ENCODE measurements at regions not wholly inside any gene's neighbourhood (a gene's known extent, or its start where the extent isn't known, plus 50 kb on each side); places are given as distances from the start of the nearest gene placed in this dataset.
A peak's percentile ranks its signal among the peaks of the same experiment; 100 is the strongest.

DNA sequence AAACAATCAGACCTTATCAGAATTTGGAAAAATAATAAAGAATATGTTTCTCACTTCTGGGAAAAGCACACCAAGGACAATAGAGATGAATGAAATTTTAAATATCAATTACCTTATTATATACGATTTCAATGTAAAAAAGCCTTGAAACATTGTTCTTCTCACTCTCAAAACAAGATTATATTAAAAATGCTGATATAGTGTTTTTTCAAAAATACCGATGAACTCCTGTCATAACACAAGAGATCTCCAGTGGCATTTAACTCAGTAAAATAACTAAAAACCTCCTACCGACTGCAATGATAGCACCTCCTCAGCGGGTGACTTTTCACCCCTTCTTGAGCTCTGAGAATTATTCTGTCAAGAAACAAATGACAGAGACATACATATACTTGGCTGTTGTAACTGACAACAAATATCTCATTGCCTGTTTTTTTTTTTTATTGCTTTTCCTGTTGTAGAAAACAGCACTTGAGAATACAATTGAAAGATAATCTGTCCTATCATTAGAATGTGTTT is 1237.3 kb downstream of the C4orf33 start:
- H2BK120ac ChIP-seq (ENCODE audit: low read depth, low read length) = no peak overlapping the region
- H3K4me1 ChIP-seq (ENCODE audit: control insufficient read depth, insufficient read depth, low read length) = no peaks in the 10 kb centered on the region
- no peaks in the 10 kb centered on the region for H3K9me3 ChIP-seq (ENCODE audit: control insufficient read depth, insufficient read depth, low read length)
- H2BK5ac ChIP-seq (ENCODE audit: low read depth, low read length, poor library complexity, severe bottlenecking) = no peak overlapping the region
- dilution Hi-C loops (cut with HindIII; ENCODE audit: low sequenced_read_pairs, unreplicated experiment) (no loop called here), intact Hi-C loops (cut with micrococcal nuclease) (no loop called here), in situ Hi-C loops (cut with MboI; ENCODE audit: low sequenced_read_pairs) (no loop called here)
- TF ChIP-seq MAFK (IDR thresholded peaks at IDR 0.05; ENCODE audit: low read depth, low read length) = peak; percentile 90
- no peak for TF ChIP-seq BHLHE40 (IDR thresholded peaks at IDR 0.05; ENCODE audit: low read depth, low read length)
- no peak overlapping the region for H3K23ac ChIP-seq (ENCODE audit: low read depth, low read length)
- H3K4ac ChIP-seq (ENCODE audit: low read depth, low read length) = no peak overlapping the region
- H3K18ac ChIP-seq (ENCODE audit: low read depth, low read length) = no peak overlapping the region
- no peaks in the 10 kb centered on the region for H3K27me3 ChIP-seq (ENCODE audit: control insufficient read depth, insufficient read depth, low read length)
- no peaks in the 10 kb centered on the region for H3K9me1 ChIP-seq (ENCODE audit: insufficient read depth, low read length)
- no peak overlapping the region for H3K9ac ChIP-seq (ENCODE audit: low read depth, low read length)
- ATAC-seq (ENCODE audit: low read depth) = no peak
- 83% methylated on average over 2 of the region's 4 CpGs; no CpG with 5 or more reads in 1 of the 2 experiments for WGBS, 2 experiments (ENCODE audit: extremely low coverage in 2 of 2, insufficient read length in 1 of 2)
- H3K27ac ChIP-seq (ENCODE audit: insufficient read depth, low read length) = no peak overlapping the region
- POLR2A ChIA-PET (ENCODE audit: unreplicated experiment) = no interaction called here
- H3K4me2 ChIP-seq (ENCODE audit: low read depth, low read length) = no peak overlapping the region
- no peak for DNase-seq
- H4K20me1 ChIP-seq (ENCODE audit: insufficient read depth, low read length) = no peaks in the 10 kb centered on the region
- no peak overlapping the region for H2BK15ac ChIP-seq (ENCODE audit: low read depth, low read length)
- no peak overlapping the region for H3K4me3 ChIP-seq (ENCODE audit: insufficient read depth, low read depth, low read length)
- no TSS peak for BruUV-seq (replicated peaks)
- H2AFZ ChIP-seq (replicated peaks; ENCODE audit: low read length, poor library complexity) = no peak overlapping the region
- H4K8ac ChIP-seq (ENCODE audit: low read depth in 2 of 2, low read length in 2 of 2) = no peak overlapping the region
- no peaks in the 10 kb centered on the region for H3K36me3 ChIP-seq (ENCODE audit: control insufficient read depth, insufficient read depth, low read length)
- no peak overlapping the region for H2AK9ac ChIP-seq (replicated peaks; ENCODE audit: low read depth, low read length, poor library complexity)
- H3K14ac ChIP-seq (replicated peaks; ENCODE audit: low read depth, low read length) = no peak overlapping the region
- no peak overlapping the region for H4K5ac ChIP-seq (ENCODE audit: low read depth, low read length)
- H2BK20ac ChIP-seq (ENCODE audit: low read depth, low read length) = no peak overlapping the region
- H3K79me1 ChIP-seq (ENCODE audit: low read depth in 1 of 2, low read length in 2 of 2) = no peaks in the 10 kb centered on the region
- CTCF ChIA-PET = no interaction called here
- H3K56ac ChIP-seq (ENCODE audit: extremely low read depth, insufficient read depth, low read length) = no peak overlapping the region
- H4K91ac ChIP-seq (ENCODE audit: insufficient read depth, low read depth, low read length) = no peak overlapping the region
- H2AK5ac ChIP-seq (ENCODE audit: low read depth, low read length) = no peak overlapping the region

Data from IMR-90 (cell line).